ENCODE measurements at regions not wholly inside any gene's neighbourhood (a gene's known extent, or its start where the extent isn't known, plus 50 kb on each side); places are given as distances from the start of the nearest gene placed in this dataset.
"Not testable (repeated sequence)": the region's sequence is repeated elsewhere in the genome, so short reads cannot be mapped to it uniquely, and the experiment has no call there.

GRCh38 chr6:115798229-115798628, 262.5 kb downstream of the FRK start:
- no peak for DNase-seq

- DNase-seq = no peak
Measured at GRCh38 chr6:115796829-115797228, 263.9 kb downstream of the FRK start.

- peak; percentile 27 for DNase-seq
Measured at GRCh38 chr6:115796061-115796460, 264.6 kb downstream of the FRK start.

- DNase-seq = no peak
Measured at GRCh38 chr6:115783402-115784061, 277.2 kb downstream of the FRK start.

- DNase-seq = no peak
Measured at GRCh38 chr6:115782612-115783011, 278.1 kb downstream of the FRK start.

- DNase-seq = no peak
Measured at GRCh38 chr6:115773741-115774140, 286.9 kb downstream of the FRK start.

GRCh38 chr6:115770851-115771250, 289.8 kb downstream of the FRK start:
- DNase-seq = no peak

GRCh38 chr6:115768500-115768899, 292.2 kb downstream of the FRK start:
- no peak for DNase-seq

GRCh38 chr6:115767931-115768330, 292.8 kb downstream of the FRK start:
- no peak for DNase-seq

- DNase-seq = no peak
Measured at GRCh38 chr6:115766745-115767462, 293.8 kb downstream of the FRK start.

GRCh38 chr6:115765966-115766365, 294.7 kb downstream of the FRK start:
- no peak for DNase-seq

GRCh38 chr6:115759051-115759450, 301.6 kb downstream of the FRK start:
- no peak for DNase-seq

GRCh38 chr6:115753446-115753845, 307.2 kb downstream of the FRK start:
- peak; percentile 24 for DNase-seq

- DNase-seq = no peak
Measured at GRCh38 chr6:115750946-115751345, 309.7 kb downstream of the FRK start.

- DNase-seq = no peak
Measured at GRCh38 chr6:115750292-115750691, 310.4 kb downstream of the FRK start.

- DNase-seq = no peak
Measured at GRCh38 chr6:115747719-115748118, 313.0 kb downstream of the FRK start.

GRCh38 chr6:115746583-115746982, 314.1 kb downstream of the FRK start:
- not testable (repeated sequence) for DNase-seq

GRCh38 chr6:115740907-115741306, 319.8 kb downstream of the FRK start:
- DNase-seq = no peak

- DNase-seq = no peak
Measured at GRCh38 chr6:115735610-115736009, 325.1 kb downstream of the FRK start.

- no peak for DNase-seq
Measured at GRCh38 chr6:115733426-115733825, 327.3 kb downstream of the FRK start.

GRCh38 chr6:115729036-115729435, 331.7 kb downstream of the FRK start:
- DNase-seq = peak; percentile 12

- no peak for DNase-seq
Measured at GRCh38 chr6:115728171-115728570, 332.5 kb downstream of the FRK start.

- no peak for DNase-seq
Measured at GRCh38 chr6:115721564-115721963, 339.1 kb downstream of the FRK start.

GRCh38 chr6:115720900-115721299, 339.8 kb downstream of the FRK start:
- DNase-seq = no peak

Measured in fibroblast of skin of scalp (primary cell).